Glutamatergic neuron (in vitro differentiated cells): ENCODE measurements at regions not wholly inside any gene's neighbourhood (a gene's known extent, or its start where the extent isn't known, plus 50 kb on each side); places are given as distances from the start of the nearest gene placed in this dataset.

Experiments used
- DNase-seq: peaks from one replicate; pipeline ENCODE4 v3.0.0; 2022
- H3K27ac Mint-ChIP-seq: one replicate; pipeline ENCODE4 v1.8.0; 2020; ENCODE audit warnings: mild to moderate bottlenecking, mixed read lengths, inconsistent platforms; ENCODE audit not compliant: unreplicated experiment
- H3K27me3 Mint-ChIP-seq: one replicate; pipeline ENCODE4 v1.8.0; 2020; ENCODE audit warnings: mild to moderate bottlenecking, moderate library complexity, mixed read lengths, inconsistent platforms; ENCODE audit not compliant: unreplicated experiment
- H3K36me3 Mint-ChIP-seq: one replicate; pipeline ENCODE4 v1.8.0; 2020; ENCODE audit warnings: mild to moderate bottlenecking, mixed read lengths, inconsistent platforms; ENCODE audit not compliant: unreplicated experiment
- H3K4me1 Mint-ChIP-seq: one replicate; pipeline ENCODE4 v1.8.0; 2020; ENCODE audit warnings: mild to moderate bottlenecking, low read depth, mixed read lengths, inconsistent platforms; ENCODE audit not compliant: unreplicated experiment
- H3K4me3 Mint-ChIP-seq: one replicate; pipeline ENCODE4 v1.8.0; 2020; ENCODE audit warnings: mild to moderate bottlenecking, mixed read lengths, inconsistent platforms; ENCODE audit not compliant: unreplicated experiment
- H3K9me3 Mint-ChIP-seq: one replicate; pipeline ENCODE4 v1.8.0; 2020; ENCODE audit warnings: mild to moderate bottlenecking, moderate library complexity, mixed read lengths, inconsistent platforms; ENCODE audit not compliant: unreplicated experiment
- CTCF ChIP-seq: fragments of 200-600 bp; sonication (generic); IDR thresholded peaks from one replicate; pipeline ENCODE4 v1.5.0; 2021; ENCODE audit not compliant: partially characterized antibody, unreplicated experiment

DNA sequence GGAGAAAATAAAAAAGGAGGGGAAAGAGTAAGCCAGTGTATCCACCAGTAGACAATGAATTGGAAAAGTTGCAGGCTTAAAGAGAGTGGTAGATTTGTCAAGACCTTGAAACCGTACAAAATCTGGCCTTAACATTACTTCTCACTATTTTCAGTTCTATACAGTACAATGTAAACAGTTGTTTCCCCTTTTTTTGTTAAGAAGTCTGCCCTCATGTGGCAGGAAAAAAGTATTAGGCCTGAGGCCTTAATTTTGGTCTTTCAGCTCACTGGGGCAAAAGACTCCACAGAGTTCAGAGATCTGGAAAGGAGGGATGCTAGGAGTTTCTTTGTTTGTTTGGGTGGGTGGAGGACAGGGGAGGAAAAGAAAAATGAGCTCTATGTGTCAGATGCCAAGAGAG lies 92.8 kb upstream of the CCDC160 start:
- no peaks in the 10 kb centered on the region for H3K9me3 Mint-ChIP-seq
- no peaks in the 10 kb centered on the region for H3K36me3 Mint-ChIP-seq
- H3K4me3 Mint-ChIP-seq, result no peak overlapping the region
- peaks cover 1% of the 10 kb centered on the region for H3K4me1 Mint-ChIP-seq
- H3K27ac Mint-ChIP-seq, result peak overlapping the region; percentile 52
- no peak for DNase-seq
- no peaks in the 10 kb centered on the region for H3K27me3 Mint-ChIP-seq
- TF ChIP-seq CTCF, result no peak

DNA sequence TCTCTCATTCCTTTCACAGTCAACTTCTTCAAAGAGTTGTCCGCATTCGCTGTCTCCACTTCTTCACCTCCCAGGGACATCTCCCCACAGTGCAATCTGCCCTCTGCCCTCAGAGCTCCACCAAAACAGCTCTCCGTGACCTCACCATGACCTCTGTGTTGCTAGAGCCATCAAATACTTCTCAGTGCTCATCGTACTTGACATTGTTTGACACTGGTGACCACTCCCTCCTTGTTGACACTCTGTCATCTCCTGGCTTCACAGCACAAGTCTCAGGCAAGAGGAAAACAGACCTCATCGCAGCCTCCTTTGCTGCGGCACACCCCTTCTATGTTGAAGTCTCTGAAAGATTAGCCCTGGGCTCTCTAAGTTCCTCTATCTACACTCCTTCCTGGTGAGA lies 90.5 kb upstream of the CCDC160 start:
- H3K4me1 Mint-ChIP-seq, result peaks cover 1% of the 10 kb centered on the region
- no peaks in the 10 kb centered on the region for H3K36me3 Mint-ChIP-seq
- TF ChIP-seq CTCF, result no peak
- H3K27me3 Mint-ChIP-seq, result no peaks in the 10 kb centered on the region
- H3K9me3 Mint-ChIP-seq, result no peaks in the 10 kb centered on the region
- DNase-seq, result no peak
- H3K4me3 Mint-ChIP-seq, result no peak overlapping the region
- H3K27ac Mint-ChIP-seq, result no peak overlapping the region

DNA sequence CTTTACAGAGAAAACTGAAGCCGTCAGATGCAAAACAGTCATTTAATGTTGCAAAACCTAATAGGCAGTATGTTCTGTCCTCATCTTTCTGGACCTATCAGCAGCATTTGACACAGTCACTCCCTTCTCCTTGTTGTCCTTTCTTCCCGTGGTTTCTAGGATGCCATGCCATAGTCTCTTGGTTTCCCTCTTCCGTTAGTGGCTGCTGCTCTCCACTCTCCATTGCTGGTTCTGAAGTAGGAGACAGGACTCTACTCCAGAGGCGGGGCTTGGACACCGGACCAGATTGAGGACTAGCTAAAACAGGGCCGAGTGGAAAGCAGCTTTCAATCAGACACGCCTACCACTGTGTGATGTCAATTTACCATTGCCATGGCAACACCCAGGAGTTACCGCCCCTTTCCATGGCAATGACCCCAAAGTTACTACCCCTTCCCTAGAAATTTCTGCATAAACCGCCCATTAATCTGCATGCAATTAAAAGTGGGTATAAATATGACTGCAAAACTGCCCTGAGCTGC lies 88.8 kb upstream of the CCDC160 start:
- no peak for TF ChIP-seq CTCF
- Mint-ChIP-seq H3K4me3 (no peak overlapping the region), H3K27me3 (no peaks in the 10 kb centered on the region), H3K36me3 (no peaks in the 10 kb centered on the region), H3K27ac (no peak overlapping the region), H3K9me3 (no peaks in the 10 kb centered on the region), H3K4me1 (peaks cover 1% of the 10 kb centered on the region)
- DNase-seq, result peak; percentile 17

GRCh38 chrX:134158821-134159512 lies 78.0 kb upstream of the CCDC160 start:
- TF ChIP-seq CTCF, result no peak
- no peak overlapping the region for H3K27ac Mint-ChIP-seq
- no peaks in the 10 kb centered on the region for H3K9me3 Mint-ChIP-seq
- no peaks in the 10 kb centered on the region for H3K4me1 Mint-ChIP-seq
- H3K36me3 Mint-ChIP-seq, result no peaks in the 10 kb centered on the region
- no peak overlapping the region for H3K4me3 Mint-ChIP-seq
- H3K27me3 Mint-ChIP-seq, result peaks cover 2% of the 10 kb centered on the region
- DNase-seq, result no peak

GRCh38 chrX:134161162-134161561 lies 75.8 kb upstream of the CCDC160 start:
- no peaks in the 10 kb centered on the region for H3K27me3 Mint-ChIP-seq
- H3K27ac Mint-ChIP-seq, result no peak overlapping the region
- no peak overlapping the region for H3K4me3 Mint-ChIP-seq
- H3K9me3 Mint-ChIP-seq, result no peaks in the 10 kb centered on the region
- H3K4me1 Mint-ChIP-seq, result no peaks in the 10 kb centered on the region
- no peaks in the 10 kb centered on the region for H3K36me3 Mint-ChIP-seq
- TF ChIP-seq CTCF, result no peak
- DNase-seq, result no peak
